NCI-H187 (cell line): ENCODE measurements at regions not wholly inside any gene's neighbourhood (a gene's known extent, or its start where the extent isn't known, plus 50 kb on each side); places are given as distances from the start of the nearest gene placed in this dataset.
"Not testable (repeated sequence)": the region's sequence is repeated elsewhere in the genome, so short reads cannot be mapped to it uniquely, and the experiment has no call there.

Source experiments
- DNase-seq, 2 experiments: peaks; one replicate each; lab custom pipeline; 2025; lab: John Stamatoyannopoulos, UW

DNA sequence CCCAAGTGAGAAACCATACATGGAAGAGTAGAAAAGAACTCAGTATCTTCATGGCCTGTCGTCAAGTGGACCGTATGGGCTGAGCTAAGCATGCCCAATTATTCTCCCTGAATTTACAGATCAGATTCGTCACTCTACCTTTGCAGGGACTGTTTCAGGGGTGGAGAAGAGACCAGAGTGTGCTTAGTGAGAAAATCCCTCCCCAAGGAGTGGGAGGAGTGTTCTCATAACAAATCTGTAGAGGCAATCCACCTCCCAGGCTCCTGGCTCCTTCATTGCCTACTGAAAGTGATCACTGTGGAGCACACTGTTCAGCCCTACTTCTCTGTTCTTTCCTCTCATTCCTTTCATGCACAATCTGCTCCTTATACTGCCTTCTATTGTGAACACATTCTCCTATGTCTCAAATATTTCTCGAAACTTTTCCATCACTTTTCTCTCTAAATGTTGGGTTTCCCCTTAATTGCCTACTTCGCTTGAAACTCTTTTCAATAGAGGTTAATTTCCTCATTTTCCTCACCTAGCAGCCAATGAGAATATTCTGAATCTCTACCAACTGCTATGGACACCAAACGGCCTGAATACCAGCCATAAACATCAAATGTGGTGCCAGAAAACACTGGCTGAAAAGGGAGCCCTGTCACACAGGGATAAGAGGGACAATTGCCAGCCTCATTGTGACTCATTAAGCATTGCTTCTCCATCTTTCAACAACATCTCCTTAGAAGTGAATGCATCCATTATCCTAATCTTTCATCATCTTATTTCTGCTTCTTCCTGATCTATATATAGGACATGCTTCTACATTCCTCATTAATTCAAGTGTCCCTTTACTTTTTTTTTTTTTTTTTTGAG is 398.3 kb downstream of the UTRN start:
- DNase-seq = no peak

DNA sequence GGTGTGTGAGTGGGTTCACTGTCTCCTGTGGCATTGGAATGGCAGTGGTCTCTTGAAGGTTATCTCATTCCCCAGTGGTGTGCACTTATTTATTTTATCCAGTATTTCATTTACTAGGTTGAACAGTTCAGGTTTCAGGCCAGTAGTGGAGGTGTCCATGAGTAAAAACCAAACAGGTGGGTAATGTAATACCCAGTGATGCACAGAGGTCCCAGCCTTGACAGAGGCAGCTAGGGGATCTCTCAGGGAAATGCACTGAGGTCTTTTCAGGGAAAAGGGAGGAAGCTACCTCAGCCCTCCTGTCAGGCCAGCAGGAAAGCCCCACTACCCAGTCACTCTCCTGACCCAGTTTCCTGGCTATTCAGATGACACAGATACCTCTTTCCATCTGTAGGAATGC is 403.6 kb downstream of the UTRN start:
- DNase-seq = no peak

DNA sequence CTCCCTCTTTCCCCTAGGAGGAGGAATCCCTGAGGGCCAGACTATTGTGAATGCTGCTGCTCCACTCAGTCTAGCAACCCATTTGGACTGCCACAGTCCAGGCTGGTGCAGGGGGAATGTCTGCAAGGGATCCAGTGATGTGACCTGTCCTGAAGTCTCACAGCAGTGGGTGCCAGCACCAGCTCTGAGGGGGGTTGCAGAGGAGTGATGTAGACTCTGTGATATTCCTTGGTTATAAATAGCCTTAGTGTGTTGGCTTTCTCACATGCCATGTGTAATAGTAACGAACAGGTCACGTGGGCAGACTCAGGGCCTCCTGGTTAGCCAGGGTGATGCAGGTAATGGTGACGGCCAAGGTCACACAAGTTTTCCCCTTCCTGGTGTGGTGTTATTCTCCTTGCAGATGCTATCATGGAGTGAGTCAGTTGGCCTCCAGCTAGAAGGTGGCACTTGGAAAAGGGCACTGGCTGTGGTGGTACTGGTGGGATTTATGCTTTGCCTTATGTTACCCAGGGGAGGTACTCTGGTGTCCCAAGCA is 404.4 kb downstream of the UTRN start:
- DNase-seq = no peak

DNA sequence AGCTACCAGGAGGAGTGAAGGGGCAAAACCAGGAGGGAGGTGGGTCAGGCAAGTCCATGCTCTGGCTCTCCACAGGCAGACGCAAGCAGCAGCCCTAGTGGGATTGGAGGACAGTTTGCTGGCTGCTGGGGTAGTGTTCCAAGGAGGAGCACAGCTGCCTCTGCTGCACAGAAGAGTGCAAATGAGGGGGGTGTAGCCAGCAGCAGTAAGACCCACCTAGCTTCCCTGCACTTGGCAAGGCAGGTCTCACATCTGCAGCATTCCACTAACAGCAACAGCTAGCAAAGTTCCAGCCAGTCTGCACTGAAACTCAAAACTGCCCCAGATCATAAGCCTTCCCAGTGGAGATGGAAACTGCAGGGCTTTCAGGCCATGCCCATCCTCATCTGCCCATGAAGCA is 405.0 kb downstream of the UTRN start:
- DNase-seq = no peak

DNA sequence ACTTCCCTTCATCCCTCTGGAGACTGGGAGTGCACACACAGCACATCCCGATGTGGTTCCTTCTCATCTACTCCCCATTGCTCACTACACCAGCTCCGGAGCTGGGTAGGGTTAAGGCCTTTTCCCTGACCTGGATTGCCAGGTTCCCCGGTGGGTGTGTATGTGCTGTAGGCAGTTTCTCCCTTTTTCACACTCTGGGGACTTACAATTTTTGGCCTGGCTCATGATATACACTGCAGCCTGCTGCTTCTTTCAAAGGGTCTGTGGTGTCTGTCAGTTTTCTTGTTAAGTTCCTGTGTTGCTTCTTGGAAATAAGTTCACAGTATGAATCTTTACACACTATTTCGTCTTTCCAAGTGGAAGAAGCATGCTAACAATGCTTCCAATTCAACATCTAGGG is 405.5 kb downstream of the UTRN start:
- no peak for DNase-seq

DNA sequence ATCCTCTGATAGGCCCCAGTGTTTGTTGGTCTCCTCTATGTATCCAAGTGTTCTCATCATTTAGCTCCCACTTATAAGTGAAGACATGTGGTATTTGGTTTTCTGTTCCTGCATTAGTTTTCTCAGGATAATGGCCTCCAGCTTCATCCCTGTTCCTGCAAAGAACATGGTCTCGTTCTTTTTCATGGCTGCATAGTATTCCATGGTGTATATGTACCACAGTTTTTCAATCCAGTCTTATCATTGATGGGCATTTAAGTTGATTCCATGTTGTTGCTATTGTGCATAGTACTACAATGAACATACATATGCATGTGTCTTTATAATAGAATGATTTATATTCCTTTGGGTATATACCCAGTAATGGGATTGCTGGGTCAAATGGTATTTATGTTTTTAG is 406.9 kb downstream of the UTRN start:
- DNase-seq = not testable (repeated sequence)

DNA sequence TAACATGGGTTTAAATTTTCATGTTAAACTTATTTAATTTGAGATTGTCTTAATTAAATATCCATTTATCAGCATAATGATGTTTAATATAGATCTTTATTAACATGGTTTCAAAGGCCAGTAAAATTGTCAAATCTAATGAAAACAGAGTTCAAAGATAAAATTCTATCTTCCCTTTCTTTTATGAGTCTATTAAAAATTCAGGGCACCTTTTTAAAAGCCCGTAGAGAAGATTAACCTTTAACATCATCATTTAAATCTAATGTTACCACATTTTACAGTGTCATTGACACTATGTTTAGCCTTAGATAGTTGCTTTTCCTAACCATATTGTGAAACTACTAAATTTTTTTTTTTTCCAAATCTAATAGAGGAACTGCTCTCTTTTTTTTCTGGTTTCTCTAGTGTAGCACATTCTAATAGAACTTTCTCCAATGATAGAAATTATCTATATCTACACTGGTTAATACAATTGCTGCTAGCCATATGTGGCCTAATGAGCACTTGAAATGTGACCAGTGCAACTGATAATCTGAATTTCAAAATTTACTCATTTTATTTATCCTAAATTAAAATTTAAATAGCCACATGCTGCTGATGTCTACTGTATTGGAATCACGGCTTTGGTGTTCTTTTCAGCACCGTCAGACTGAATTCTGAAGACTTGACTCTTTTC is 410.9 kb downstream of the UTRN start:
- no peak for DNase-seq

DNA sequence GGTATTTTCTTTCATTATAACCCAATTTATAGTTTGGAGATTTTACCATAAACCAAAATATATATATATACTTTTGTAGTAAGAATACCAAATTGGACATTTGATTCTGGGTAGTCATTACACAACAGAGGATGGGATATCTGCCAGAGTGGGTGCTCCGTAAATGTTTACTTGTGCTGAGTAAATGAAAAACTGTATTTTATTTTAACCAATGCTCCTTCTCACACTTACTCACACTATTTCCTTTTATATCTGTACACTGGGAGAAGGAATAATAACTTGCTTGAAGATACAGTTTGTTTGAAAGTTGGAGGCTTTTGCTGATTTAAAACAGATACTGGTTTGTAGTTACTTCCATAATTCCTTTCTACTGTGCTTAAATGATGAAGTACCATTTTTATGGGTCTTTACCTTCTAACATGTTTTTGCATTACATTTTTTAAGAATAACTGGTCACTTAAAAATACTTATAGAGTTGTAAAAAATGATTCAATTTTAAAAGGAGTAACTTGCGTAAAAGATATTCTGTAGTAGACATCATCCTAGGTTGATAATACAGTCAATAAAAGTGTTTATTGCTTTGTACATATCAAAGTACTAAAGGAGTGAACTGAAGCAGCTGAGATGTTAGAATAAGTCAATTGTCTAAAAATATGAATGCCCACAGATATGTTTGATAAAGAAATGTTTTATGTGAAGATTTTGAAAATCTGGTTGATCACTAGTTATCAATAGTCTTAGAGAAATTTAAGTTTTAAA is 411.7 kb downstream of the UTRN start:
- no peak for DNase-seq

DNA sequence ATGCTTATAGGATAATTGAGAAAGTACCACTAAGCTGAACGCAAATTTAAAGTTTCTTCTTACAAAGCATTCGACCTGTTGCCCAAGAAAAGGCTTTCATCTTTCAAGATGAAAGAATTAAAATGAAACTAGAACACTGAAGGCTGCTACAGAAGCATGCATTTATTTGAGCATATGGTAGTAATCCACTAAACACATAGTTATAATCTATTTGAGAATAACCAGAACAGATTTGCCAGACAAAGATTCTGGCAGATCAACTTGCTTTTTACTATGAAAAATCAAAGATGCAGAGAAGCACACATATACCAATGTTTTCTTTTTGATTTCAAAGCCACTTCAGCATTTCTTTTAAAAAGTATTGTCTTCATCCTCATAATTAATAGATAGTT is 412.2 kb downstream of the UTRN start:
- no peak for DNase-seq

DNA sequence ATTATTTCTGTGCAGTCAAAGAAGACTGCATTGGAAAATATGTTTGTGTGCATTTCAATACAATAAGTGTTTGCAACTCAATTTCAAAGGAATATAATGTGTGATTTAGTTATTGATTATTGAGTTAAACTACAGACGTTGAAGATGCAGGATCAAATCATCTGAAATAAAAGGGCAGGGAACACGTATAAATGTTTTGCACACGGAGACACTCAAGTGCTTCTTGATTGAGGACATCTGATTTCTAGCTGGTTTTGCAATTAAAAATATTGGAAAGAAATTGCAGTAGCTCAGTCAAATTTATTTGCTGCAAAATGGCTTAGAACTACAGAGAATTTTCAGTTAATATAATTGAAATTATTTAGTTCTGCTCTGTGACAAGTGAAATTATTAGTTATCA is 412.7 kb downstream of the UTRN start:
- DNase-seq = no peak

DNA sequence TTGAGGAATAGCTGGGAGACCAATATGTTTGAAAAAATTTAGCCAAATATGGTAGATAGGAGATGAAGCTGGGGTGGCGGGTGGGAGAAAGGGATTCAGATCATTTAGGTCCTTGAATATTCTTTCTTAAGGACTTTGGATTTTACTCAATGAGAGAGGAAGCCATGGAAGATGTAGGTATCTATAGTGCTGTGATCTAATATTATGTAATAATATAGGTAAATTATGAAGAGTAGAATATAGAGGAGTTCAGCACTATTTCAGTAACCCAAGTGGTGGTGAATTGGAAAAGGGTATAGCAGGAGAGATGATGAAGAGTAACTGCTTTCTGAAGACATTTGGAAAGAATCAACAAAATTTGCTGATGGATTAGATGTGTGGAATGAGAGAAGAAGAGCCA is 417.6 kb downstream of the UTRN start:
- no peak for DNase-seq

DNA sequence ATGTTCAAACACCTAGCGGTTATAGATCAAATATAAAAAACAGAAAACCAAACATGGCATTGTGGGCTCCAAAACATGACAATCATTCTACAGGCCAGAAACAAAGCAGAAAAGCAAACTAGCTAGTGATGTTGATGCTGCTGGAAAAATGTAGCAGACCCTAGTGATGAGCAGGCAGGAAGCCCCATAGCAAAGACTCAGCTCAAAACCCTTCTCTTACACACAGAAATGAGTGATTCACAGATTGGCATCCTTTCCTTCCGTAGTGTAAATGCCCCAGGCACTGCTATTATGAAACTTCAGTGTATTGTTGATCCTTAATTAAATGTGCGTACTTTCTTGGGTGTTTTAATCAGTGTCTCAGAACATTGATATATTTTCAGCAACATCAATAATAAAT is 425.1 kb downstream of the UTRN start:
- DNase-seq = no peak

DNA sequence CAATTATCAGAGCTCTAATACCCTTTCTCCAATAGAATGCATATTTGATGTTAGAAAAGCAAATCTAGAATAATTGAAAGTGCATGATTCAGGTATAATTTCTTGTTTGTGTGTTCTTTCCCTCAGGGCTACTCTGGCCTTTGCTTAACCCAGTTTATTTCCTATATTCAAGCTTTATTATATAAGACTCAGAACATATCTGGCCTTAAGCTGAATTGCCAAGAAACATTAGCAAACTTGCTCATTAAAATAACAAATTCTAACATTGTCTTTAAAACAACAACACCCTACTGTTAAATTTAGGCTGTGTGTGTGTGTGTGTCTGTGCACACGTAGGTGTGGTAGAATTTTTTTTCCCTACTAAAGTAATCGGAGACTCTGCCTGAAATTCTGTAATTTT is 426.5 kb downstream of the UTRN start:
- no peak for DNase-seq

DNA sequence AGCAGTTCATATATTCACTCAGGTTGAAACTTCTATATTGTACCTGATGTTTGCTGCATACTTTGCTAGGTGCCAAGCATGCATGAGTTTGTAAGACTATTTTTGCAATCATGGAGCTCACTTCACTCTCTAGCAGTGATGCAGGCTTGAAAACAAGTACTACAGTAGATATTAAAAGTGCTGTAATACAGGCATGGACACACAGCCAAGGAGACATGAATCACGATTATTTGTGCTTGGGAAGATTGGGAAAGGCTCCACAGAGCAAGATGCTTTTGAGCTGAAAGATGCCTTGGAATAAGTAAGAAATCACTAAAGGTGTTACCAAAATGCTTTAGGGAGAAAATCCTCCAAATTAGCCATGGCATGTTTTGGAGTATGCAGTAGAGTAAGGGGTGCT is 427.4 kb downstream of the UTRN start:
- no peak for DNase-seq

DNA sequence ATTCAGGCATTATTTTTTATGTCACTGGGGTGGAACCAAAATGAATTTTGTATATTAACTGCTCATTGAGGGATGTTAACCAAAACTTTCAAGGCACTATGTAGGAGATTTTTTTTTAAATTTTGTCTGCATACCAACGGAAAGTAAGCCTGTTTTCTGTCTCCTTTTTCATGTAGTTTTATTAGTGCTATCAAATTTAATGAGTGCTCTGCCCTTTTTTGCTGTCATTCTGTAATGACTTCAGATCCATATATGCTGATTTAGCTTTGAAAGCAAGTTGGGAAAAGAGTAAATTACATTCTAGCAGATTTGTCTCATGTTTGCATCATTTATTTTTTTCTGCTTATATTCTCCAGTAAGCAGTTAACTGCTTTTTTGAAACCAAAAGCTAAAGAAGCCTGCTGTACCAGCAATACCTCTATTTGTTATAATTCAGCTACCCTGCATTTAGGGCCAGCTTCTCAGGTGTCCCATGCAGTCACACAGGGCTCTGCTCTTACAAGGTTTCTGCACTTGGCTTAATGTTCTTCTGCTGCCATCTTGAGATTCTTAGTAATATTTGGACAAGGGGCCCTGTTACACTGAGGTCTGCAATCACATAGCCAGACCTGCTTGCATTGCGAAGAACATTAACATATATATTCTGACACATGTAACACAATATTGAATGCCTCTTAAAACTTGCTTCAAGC is 429.0 kb downstream of the UTRN start:
- DNase-seq = no peak

DNA sequence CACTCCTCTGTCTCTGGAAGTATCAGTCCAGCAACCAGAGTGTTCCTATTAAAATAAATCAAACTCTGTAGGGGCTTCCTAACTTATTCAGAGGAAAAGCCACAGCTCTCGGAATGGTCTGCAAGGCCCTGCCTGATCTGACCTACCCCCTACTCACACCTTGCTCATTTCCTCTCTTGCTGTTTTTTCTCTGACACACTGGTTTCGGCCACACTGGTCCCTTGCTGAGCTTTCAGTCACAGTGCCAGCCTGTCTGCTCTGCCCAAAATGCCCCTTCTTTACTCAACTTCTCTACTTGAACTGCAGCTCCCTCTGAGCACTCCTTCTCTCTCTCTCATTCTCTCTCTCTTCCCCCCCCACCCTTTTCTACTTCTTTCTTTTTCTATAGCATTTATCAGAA is 430.2 kb downstream of the UTRN start:
- no peak for DNase-seq

DNA sequence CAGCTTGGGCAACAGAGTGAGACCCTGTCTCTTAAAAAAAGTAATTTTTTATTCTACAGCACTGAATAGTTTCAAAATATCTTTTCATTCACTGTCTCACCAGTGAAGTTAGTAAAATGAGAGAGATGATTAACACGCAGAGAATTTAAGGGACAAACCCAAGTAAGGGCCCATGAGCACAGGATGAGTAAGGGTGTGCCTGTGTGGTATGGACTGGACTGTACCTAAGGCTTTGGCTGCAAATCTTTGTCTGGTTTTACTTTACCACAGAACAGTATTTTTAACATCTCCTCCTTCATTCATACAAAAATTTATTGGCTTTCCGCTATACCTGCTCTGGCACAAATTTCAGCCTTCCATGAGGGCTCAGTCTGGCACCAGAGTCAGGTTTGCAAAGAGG is 433.3 kb downstream of the UTRN start:
- no peak for DNase-seq

DNA sequence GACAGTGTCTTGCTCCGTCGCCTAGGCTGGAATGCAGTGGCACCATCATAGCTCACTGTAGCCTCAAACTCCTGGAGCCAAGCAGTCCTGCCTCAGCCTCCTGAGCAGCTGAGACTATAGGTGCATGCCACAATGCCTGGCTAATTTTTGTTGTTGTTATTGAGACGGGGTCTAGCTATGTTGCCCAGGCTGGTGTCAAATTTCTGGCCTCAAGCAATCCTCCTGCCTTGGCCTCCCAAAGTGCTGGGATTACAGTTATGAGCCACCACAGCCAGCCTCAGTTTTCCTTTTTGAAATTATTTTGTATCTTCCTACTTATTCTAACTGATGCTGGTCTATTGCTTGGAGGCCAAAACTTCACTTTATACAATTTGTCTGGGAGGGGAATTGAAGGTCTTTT is 436.1 kb downstream of the UTRN start:
- DNase-seq = no peak

DNA sequence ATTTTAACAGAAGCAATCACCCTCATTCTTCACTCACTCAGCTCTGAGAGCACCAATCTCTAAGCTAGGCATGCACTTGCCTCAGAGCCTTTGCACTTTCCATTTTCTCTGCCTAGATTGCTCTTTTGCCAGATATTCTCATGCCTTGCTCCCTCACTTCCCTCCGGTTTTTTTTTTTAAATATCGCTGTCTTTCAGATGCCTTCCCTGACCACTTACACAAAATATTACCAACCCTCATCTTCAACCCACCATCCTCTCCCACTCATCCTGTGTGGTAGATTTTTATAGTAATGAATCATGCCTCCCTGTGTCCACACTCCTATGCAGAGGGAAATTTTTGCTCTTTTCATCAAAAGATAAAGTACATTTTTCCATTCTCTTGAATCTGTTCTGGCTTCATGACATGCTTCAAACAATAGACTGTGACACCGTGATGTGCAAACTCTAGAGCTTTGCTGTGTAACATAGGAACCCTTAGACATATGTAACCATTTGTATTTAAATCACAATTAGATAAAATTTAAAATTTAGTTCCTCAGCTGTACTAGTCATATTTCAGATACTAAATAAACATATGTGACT is 437.1 kb downstream of the UTRN start:
- no peak for DNase-seq

DNA sequence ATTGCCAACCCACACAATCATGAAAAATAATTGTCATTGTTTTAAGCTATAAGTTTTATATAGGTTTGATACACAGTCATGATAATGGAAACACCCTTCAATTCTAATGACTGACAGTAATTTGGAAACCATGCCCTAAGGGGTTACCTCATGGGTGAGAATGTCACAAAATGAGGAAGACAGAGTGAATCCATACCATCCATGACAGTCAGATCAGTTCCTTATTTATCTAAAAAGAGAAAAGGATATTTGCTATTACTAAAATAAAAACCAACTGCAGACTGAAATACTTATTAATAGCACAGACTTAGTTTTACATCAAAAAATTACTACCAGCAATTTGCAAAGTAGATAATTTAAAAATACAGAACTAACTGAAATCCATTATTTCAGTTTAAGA is 437.8 kb downstream of the UTRN start:
- no peak for DNase-seq

DNA sequence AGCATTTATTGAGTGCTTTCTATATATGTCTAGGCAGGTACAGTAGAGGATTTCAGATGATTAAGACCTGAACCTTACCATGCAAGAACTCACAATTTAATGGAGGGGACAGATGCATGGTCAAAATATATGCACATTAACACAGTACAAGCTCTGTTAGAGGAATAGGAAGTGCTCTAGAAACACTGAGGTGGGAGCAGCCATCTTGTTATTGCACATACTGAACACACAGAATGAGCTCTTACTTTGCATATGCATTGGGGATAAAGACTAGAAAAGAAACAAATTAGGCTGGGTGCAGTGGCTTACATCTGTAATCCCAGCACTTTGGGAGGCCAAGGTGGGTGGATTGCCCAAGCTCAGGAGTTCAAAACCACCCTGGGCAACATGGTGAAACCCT is 438.3 kb downstream of the UTRN start:
- DNase-seq = no peak

DNA sequence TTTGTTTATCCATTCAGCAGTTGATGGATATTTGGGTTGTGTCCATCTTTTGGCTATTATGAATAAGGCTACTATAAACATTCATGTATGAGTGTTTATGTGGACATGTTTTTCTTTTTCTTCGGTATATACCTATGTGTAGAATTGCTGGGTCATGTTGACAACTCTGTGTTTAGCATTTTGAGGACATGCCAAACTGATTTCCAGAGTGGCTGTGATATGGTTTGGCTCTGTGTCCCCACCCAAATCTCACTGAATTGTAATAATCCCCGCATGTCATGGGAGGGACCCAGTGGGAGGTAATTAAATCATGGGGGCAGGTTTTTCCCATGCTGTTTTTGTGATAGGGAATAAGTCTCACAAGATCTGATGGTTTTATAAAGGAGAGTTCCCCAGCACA is 439.7 kb downstream of the UTRN start:
- no peak for DNase-seq
